ENCODE measurements at regions not wholly inside any gene's neighbourhood (a gene's known extent, or its start where the extent isn't known, plus 50 kb on each side); places are given as distances from the start of the nearest gene placed in this dataset.

- DNase-seq, result no peak
These were observed 172.5 kb upstream of the TLE3 start for GRCh38 chr15:70269991-70270751.

DNA sequence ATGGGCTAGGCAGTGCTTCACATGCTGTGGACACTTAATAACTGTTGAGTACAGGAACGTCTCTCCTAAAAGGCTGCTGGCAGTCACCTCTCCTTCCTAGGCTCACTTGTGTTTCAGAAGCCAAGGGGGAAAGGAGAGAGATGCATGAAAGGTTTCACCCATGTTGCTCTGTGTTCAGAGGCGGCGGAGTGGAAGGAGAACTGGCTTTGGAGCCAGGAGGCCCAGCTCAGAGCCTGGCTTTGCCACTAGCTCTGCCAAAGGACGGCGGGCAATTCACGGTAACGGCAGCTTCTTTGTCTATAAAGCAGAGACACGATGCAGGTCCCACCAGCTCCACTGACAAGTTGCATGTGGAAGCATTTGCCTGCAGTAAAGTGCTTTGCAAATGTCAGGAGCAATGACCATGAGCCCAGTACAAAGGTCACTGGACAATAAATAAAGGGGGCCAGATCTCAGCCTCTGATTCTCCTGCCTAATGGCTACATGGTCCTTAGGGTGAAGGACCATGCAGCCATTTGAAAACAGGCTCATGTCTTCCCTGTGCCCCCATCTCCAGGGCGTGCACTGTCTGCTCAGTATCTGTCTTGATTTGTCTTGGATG lies 171.7 kb upstream of the TLE3 start:
- DNase-seq, result no peak

DNA sequence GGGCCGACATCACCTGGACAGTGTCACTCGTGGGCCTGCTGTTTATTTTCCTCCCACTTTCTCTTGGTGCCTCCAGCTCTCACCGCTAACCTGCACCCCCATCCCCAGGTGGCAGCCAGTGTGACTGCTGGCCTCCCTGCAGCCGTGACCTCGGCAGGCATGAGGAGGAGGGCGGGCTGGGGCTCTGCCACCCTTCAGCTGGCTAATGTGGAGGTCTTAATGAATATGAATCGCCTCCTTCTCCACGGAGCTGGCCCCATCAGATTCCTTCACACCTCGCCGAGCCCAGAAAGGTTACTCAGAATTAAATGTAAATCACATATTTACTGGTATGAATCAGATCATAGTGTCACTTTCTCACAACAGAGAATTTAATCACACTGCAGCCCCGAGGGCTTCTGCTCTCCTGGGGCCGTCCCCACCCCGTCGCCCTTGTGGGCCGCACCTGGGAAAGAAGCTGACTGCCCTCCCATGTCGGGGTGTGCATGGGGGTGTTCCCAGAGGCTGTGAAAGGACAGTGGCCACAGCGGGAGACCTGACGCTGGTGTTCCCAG lies 171.1 kb upstream of the TLE3 start:
- DNase-seq, result no peak

GRCh38 chr15:70267879-70268278 lies 170.2 kb upstream of the TLE3 start:
- no peak for DNase-seq

GRCh38 chr15:70267306-70267705 lies 169.6 kb upstream of the TLE3 start:
- DNase-seq, result no peak

DNA sequence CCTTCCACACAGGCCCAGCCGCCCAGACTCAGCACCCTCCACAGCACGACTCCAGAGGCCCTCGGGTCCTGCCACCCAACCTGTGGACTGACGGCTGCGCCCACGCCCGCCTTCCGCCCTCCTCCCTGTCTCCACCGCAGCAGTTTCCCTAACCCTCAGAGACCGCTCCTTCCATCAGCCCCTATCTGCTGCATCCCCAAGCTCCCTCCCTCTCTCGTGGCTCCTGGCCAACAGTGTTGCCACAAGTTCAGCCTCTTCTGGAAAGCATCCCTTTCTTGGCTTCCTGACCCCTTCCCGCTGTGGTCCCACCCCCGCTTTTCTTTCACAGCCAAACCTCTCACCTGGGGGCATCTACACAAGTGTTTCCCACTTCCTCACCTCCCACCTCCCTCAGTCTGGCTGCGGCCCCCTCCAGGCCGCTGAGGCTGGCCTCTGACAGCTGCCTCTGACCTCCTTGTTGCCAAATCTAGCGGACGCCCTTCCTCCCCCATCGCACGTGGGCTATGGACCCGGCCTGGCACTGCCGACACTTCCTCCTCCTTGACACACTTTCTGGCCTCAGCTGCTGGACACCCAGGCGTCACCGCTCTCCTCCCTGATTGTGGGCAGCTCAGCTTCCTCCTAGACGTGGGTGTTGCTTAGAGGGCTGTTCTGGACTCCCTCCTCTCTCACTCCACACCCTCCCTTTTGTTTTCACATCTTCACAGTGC lies 168.8 kb upstream of the TLE3 start:
- no peak for DNase-seq

GRCh38 chr15:70265986-70266385 lies 168.3 kb upstream of the TLE3 start:
- no peak for DNase-seq

DNA sequence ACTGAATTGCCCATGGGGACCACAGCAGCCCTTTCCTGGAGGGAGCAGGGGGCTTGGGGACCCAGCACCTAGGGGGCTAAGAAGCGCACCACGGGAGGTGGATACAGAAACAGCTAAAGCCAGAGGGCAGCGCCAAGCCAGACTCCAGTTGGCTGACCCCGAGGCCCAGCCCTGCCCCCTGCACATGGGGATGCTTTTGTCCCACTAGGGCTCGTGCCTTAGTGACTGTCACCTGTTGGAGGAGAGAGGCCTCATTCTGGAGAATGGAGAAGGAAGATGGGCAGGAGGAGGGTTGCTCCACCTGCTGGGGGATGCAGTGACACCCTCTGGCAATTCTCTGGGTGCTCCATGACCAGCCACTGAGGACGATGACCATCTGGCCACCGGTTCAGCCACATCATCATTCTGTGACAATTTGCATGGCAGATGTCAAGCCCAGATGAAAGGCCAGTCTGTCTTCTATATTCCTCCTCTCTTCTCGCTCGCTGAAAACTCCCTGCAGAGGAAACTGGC lies 167.8 kb upstream of the TLE3 start:
- DNase-seq, result no peak

DNA sequence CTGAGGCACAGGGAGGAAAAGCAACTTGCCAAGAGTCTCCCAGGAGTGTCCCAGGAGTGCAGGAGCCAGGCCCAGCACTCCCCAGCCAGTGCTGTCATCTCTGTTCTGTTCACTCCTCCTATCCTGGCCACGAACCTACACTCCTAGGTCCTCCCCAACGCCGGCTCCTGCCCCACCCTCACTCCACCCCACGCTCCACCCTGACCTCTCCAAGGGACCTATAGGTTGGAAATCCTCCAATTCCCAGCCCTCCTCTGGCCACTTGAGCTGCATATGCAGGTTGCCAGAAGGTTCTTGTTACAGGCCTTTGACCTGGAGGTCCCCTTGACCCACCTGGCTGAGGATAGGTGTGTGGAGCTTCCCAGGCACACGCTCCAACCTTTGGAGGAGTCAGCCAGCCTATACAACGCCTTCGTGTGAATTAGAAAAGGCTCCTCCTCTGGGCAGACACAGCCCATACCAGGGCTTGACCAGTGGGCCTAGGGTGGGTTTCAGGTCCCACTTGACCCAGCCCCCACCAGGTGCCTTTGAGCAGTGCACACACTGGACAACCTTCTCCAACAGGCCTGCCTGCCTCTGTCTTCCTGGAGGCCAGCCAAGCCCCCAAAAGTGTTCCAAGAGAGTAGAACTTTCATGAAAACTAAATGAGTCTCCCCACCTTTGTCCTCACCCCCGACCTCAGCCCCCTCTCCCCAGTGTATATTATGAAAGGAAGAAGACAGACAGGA lies 167.2 kb upstream of the TLE3 start:
- no peak for DNase-seq

GRCh38 chr15:70264014-70264582 lies 166.4 kb upstream of the TLE3 start:
- no peak for DNase-seq

- DNase-seq, result no peak
These were observed 165.0 kb upstream of the TLE3 start for GRCh38 chr15:70262591-70263274.

- no peak for DNase-seq
These were observed 164.5 kb upstream of the TLE3 start for GRCh38 chr15:70262171-70262570.

DNA sequence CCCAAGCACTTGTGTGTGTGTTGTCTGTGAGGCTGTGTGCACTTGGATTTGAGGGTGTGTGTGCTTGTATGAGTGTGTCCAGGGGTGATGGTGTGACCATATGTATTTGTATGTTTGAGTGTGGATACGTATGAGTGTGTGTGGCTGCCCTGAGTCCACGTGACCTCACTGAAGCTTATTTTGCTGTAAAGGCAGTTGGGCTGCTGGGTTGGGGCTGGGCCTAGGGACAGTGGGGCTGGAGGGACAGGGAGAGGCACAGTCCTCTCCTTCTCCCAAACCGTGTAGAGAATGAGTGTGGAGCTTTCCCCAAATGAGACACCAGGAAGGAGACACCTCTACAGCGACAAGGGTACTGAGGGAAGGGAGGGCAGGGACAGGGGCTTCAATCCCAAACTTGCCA lies 163.4 kb upstream of the TLE3 start:
- no peak for DNase-seq

- DNase-seq, result no peak
These were observed 162.9 kb upstream of the TLE3 start for GRCh38 chr15:70260580-70260979.

GRCh38 chr15:70259640-70260508 lies 162.2 kb upstream of the TLE3 start:
- DNase-seq, result no peak

DNA sequence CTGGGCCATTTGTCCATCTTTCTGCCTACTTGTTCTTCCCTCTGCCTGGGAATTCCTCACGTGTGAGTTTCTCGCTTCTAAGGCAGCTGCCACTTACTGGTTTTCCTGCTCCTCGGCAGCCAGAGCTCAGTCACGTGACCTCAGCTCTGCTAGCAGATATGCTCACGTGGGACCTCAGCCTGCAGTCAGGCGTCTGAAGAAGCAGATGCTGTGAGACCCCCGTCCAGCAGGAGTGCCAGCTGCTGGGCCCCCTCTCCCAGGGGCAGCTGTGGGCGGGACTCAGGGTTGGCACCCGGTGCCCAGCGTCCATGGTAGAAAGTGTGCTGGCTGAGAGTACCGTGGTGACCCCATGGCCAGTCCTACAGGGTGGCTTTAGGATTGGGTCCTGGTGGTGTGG lies 161.3 kb upstream of the TLE3 start:
- no peak for DNase-seq

GRCh38 chr15:70258369-70259027 lies 160.8 kb upstream of the TLE3 start:
- no peak for DNase-seq

- no peak for DNase-seq
These were observed 160.0 kb upstream of the TLE3 start for GRCh38 chr15:70257573-70258248.

GRCh38 chr15:70257047-70257446 lies 159.3 kb upstream of the TLE3 start:
- DNase-seq, result no peak
